Activated CD4-positive, alpha-beta T cell treated with anti-CD3 and anti-CD28 coated beads, Interleukin-2, amount 50 U/mL, for 24 hours (primary cell): ENCODE measurements at regions not wholly inside any gene's neighbourhood (a gene's known extent, or its start where the extent isn't known, plus 50 kb on each side); places are given as distances from the start of the nearest gene placed in this dataset.

Source experiments
- DNase-seq, 2 donors: peaks; one replicate each; pipeline ENCODE4 v3.0.0-alpha.2; 2020; ENCODE audit warnings: low read depth in 1 of 2, low spot score in 1 of 2

- DNase-seq = no peak
These were observed 264.8 kb upstream of the PTGER4 start for GRCh38 chr5:40414922-40415321.

GRCh38 chr5:40413743-40414142 is 266.0 kb upstream of the PTGER4 start:
- DNase-seq = no peak

- DNase-seq = no peak
These were observed 266.9 kb upstream of the PTGER4 start for GRCh38 chr5:40412771-40413170.

GRCh38 chr5:40410964-40411635 is 268.6 kb upstream of the PTGER4 start:
- no peak for DNase-seq

GRCh38 chr5:40410231-40410861 is 269.4 kb upstream of the PTGER4 start:
- peak; percentile 36 to 80 for DNase-seq

GRCh38 chr5:40409601-40410000 is 270.1 kb upstream of the PTGER4 start:
- DNase-seq = no peak

GRCh38 chr5:40406741-40407211 is 272.9 kb upstream of the PTGER4 start:
- DNase-seq = no peak

GRCh38 chr5:40405996-40406740 is 273.5 kb upstream of the PTGER4 start:
- DNase-seq = no peak

- no peak for DNase-seq
These were observed 274.5 kb upstream of the PTGER4 start for GRCh38 chr5:40405230-40405629.

- DNase-seq = no peak
These were observed 275.1 kb upstream of the PTGER4 start for GRCh38 chr5:40404613-40405012.

- DNase-seq = peak in 1 of 2 donors; percentile 44
These were observed 277.7 kb upstream of the PTGER4 start for GRCh38 chr5:40402007-40402364.

GRCh38 chr5:40401284-40402006 is 278.3 kb upstream of the PTGER4 start:
- DNase-seq = no peak

- no peak for DNase-seq
These were observed 279.5 kb upstream of the PTGER4 start for GRCh38 chr5:40400245-40400644.

GRCh38 chr5:40399349-40399748 is 280.4 kb upstream of the PTGER4 start:
- no peak for DNase-seq

- DNase-seq = no peak
These were observed 281.7 kb upstream of the PTGER4 start for GRCh38 chr5:40397976-40398375.

GRCh38 chr5:40397091-40397490 is 282.6 kb upstream of the PTGER4 start:
- no peak for DNase-seq

- no peak for DNase-seq
These were observed 283.4 kb upstream of the PTGER4 start for GRCh38 chr5:40396317-40396716.

GRCh38 chr5:40395251-40395650 is 284.5 kb upstream of the PTGER4 start:
- no peak for DNase-seq

GRCh38 chr5:40394698-40395097 is 285.0 kb upstream of the PTGER4 start:
- DNase-seq = no peak

- no peak for DNase-seq
These were observed 288.1 kb upstream of the PTGER4 start for GRCh38 chr5:40391642-40392041.

GRCh38 chr5:40390281-40391149 is 289.2 kb upstream of the PTGER4 start:
- no peak for DNase-seq
